Germinal center (tissue), 1 donor: ENCODE measurements at regions not wholly inside any gene's neighbourhood (a gene's known extent, or its start where the extent isn't known, plus 50 kb on each side); places are given as distances from the start of the nearest gene placed in this dataset.
"Not testable (repeated sequence)": the region's sequence is repeated elsewhere in the genome, so short reads cannot be mapped to it uniquely, and the experiment has no call there.

Experiments used
- DNase-seq: peaks from one replicate; pipeline ENCODE4 v3.0.0; 2012; ENCODE audit warnings: mixed read lengths, low spot score

DNA sequence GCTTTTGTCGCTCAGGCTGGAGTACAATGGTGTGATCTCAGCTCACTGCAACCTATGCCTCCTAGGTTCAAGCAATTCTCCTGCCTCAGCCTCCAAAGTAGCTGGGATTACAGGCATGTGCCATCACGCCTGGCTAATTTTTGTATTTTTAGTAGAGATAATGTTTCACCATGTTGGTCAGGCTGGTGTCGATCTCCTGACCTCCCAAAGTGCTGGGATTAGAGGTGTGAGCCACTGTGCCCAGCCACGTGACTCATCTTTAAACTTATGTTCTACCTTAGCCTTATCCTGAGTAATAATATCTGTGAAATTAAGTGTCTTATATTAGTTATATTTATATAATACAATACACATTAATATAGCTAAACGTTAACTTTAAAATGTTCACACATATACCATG lies 101.2 kb upstream of the CADM1 start:
- DNase-seq, result not testable (repeated sequence)

DNA sequence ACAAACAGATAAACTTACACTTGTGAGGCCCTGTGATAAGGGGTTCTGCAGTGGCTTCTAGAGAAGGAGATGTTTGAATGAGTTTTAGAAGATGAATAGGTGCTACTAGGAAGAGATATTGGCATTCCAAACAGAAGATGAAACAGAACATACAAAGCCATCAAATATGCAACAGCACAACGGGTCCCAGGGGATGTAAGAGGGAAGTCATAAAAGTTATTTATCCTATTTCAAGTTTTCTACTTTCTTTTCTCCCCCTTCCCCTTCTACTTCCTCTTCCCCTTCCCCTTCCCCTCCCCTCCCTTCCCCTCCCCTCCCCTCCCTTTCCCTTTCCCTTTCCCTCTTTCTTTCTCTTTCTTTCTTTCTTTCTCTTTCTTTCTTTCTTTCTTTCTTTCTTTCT lies 94.9 kb upstream of the CADM1 start:
- DNase-seq, result no peak

GRCh38 chr11:115598257-115598901 lies 94.2 kb upstream of the CADM1 start:
- DNase-seq, result no peak

- DNase-seq, result no peak
Measured at GRCh38 chr11:115591380-115591779, 87.2 kb upstream of the CADM1 start.

DNA sequence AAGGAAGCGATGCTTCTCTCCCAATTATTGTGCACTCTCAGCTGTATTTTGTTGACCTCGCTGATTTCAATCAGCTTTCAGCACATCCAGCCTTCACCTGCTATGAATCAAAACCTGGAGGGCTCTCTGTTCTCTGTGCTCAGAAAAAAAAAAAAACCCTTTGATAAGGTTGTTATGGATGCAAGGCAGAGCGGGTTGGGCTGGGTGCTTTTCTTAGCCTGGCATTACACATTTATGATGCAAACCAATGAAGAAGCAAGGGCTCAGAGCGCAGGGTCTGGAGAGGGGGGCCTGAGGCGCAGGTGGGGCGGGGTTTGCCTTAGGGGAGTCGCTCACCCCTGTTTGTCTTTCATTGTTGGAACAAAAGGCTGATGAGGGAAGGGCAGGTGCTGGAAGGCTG lies 86.0 kb upstream of the CADM1 start:
- DNase-seq, result no peak

DNA sequence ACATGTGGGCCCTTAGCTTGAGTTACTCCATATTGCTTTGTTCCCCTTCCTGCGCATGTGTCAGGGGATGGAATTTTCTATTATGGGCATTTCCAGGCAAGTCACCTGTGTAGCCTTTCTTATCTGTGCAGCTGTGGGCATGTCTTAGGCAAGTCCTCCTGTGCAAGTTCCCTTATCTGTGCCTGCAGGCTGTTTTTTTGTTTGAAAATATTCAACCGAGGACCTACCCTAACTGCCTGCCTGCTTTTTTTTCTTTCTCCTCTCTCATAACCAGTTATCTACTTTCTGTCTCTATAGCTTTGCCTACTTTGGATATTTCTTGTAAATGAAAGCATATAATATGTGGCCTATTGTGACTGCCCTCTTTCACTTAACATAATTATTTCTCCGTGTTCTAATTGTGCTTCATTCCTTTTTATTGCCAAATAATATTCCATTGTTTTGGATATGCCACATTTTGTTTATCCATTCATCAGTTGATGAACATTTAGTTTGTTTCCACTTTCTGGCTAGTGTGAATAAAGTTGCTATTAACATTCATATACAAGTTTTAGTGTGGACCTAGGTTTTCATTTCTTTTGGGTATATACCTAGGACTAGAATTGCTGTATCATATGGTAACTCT lies 83.6 kb upstream of the CADM1 start:
- no peak for DNase-seq

DNA sequence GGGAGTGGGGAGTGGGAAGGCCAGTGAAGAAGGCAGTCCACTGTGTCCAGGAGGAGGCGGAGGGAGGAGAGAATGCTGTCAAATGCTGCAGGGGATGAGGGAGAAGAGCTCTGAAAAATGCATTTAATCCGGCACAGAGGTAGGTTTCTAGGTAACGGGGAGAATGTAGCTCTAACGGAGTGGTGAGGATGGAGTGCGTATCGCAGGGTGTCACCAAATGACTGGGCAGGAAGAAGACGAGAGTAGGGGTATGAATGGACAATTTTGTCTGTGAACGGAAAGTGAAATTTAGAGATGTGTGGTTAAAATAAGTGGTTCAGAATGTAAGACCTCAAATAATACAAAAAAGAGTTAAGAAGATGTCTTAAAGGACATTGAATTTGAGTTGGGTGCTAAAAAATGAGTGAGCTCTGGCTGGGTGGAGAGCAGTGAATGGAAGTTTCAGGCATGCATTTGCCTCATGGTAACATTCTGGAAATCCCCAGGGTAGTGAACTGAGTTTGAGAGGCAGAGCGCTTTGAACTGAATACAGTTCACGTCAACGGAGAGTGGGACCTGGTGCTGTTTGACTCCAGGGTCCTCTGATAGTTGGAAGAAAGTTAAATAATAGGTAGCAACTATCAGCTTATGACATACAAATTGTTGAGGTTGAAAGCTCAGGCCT lies 81.3 kb upstream of the CADM1 start:
- DNase-seq, result no peak

- no peak for DNase-seq
Measured at GRCh38 chr11:115581871-115582639, 77.8 kb upstream of the CADM1 start.

DNA sequence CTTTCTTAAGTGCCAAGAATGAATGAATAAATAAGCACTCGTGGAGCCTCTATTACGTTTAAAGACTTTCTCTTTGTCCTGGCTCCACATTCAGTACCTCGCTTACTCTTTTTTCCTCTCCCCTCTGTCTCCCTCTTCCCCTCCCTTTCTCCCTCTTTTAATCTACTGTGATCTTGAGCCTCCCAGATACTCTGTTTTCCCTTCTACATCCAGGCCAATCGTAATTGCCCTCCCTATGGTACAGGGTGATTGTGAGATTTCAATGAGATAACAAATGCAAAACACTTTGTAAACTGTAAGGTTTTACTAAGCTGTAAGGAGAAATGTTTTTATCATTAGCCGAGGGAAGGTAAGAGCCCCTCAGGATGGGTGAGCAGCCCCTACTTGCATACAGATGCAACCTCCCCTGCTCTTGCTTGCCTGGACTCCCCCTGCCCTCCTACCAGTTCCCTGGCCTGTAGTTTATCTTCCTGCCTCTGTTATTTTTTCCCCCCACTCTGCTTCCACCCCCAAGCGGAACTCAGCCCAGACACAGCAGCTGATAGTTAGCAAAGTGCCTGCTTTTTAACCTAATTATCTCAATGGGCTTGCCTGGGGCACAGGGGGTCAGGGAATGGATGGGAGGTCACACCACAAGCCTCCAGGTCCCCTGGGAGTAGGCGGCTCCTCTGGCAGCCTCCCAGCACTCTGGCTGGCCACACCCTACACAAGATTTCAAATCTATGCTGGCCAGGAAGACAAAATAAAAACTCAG lies 76.9 kb upstream of the CADM1 start:
- DNase-seq, result no peak

DNA sequence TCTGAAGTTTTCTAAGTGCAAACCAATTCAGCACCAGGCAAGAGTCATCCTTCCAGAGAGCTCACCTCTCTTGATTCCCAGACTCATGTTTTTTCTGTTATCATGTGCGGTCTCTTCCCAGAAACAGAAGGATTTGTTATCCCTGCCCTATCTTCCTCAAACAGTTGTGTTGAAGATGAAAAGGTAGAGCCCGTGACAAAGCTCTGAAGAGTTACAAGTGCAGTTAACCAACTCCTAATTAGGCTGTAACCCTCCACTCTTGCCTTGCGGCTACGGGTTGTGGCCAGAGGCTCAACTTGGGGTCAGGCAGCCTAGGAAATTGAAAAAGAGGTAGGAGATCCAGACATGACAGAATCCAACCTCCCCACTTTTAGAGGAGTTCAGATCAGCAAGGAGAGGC lies 76.2 kb upstream of the CADM1 start:
- no peak for DNase-seq

DNA sequence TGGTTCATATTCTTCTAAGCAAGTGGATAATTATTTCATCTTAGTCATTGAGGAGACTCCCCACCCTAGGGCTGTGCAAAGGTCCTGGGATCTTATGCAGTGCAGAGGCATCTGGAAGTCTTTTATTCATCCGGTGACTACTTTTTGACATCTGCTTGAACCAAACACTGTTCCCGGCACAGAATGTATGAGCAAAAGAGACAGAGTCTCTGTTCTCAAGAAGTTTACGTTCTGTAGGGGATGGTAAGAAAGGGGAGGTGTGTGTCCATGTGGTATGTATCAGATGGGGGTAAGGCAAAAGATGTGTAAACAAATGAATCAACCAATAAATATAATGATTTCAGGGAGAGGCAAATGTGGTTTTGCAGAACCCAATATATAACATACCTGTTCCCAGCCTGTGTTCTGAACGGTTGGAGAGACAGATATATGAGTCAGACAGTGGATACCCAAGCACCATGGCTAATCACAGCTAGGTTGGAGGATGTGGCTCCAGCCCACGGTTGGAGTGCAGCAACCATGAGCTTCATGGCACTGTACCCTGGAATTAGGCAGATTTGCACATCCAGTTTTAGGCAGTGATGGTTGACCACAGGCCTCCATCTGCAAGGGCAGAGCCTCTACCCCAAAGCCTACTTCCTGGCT lies 75.1 kb upstream of the CADM1 start:
- DNase-seq, result no peak

- no peak for DNase-seq
Measured at GRCh38 chr11:115578275-115578674, 74.1 kb upstream of the CADM1 start.

GRCh38 chr11:115577701-115578100 lies 73.5 kb upstream of the CADM1 start:
- no peak for DNase-seq

DNA sequence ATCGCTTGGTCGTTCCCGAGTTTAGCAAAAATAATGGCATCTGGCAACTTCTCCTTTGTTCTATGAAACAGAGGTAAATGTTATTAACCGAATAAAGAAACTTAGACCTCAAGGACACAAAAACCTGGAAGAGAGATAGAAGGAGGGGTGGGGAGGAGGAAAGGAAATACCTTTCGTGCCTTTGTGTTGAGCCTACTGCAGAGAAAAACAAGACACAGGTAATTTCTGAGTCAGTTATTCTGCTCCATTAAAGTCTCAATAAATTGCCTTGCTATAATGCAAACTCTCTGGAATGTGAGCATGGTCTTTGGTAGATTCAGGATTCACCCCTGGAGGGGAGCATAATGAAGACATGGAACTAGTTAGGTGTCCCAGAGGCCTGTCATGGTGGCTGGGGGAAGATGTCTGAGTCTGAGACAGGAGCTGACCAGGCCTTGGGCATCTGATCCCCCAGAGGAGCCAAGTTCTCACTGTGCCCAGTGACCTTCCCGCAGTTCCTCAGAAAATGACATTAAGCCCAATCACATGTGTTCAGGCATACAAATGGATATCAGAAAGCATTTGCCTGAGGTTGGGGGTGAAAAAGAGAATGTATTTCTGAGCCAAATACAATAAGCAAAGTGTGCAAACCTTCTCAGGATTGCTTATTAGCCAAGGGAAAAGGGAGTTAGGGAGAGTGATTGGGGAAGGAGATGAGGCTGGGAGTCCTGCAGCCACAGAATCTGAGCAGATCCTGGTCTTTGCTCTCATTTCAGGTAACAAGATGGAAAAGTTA lies 72.6 kb upstream of the CADM1 start:
- DNase-seq, result no peak

- DNase-seq, result no peak
Measured at GRCh38 chr11:115572551-115572950, 68.3 kb upstream of the CADM1 start.

- no peak for DNase-seq
Measured at GRCh38 chr11:115566180-115566764, 62.1 kb upstream of the CADM1 start.

DNA sequence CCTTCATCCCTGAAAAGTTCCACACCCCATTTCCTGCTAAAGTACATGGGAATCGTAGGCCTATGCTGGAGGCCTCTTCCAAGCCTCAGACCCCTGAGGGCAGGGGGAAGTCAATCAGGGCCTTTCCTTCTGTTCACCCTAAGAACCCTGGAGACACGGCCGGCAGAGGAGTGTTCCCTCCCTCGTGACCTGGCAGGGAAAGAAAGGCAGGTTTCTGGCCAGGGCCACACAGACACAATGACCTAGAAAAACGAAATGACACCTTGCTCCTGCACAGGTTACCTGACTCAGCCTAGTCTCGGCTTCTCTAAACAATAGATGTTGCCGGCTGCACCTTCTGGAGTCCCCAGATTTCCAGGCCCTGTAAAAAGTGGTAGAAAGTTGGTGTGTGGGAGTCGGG lies 60.6 kb upstream of the CADM1 start:
- no peak for DNase-seq

GRCh38 chr11:115561116-115561515 lies 56.9 kb upstream of the CADM1 start:
- no peak for DNase-seq

GRCh38 chr11:115558635-115559034 lies 54.4 kb upstream of the CADM1 start:
- no peak for DNase-seq

DNA sequence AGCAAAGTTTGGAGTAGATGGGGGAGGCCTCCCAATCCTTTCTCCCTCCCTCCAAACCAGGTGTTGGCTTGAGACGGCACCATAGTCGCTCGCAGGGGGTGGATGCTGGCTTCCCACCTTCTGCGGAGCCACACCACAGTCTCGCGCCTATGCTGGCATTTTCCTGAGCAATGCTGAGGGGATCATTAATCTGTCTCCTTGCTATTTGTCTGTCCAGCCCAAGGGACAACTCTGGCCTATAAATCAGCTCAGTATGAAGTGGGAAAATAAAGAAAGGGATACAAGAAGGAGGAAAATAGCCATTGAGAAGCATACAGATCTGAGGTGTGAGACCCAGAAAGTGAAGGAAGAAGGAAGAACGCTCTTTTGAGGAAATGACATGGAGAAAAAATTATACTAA lies 53.5 kb upstream of the CADM1 start:
- DNase-seq, result no peak
